ENCODE measurements at regions not wholly inside any gene's neighbourhood (a gene's known extent, or its start where the extent isn't known, plus 50 kb on each side); places are given as distances from the start of the nearest gene placed in this dataset.

GRCh38 chr1:229003233-229004031 is 267.5 kb upstream of the RAB4A start:
- no peak for TF ChIP-seq CTCF (conservative IDR thresholded peaks at IDR 0.05)
- TF ChIP-seq ZFX (IDR thresholded peaks at IDR 0.05), result no peak

Data from C4-2B (cell line).